B cell (primary cell): ENCODE measurements at regions not wholly inside any gene's neighbourhood (a gene's known extent, or its start where the extent isn't known, plus 50 kb on each side); places are given as distances from the start of the nearest gene placed in this dataset.

ENCODE experiments used
- ATAC-seq: fragments of 200-7000 bp; cut with Tn5 transposase; one replicate; pipeline ENCODE4 v1.10.0; 2021; ENCODE audit warnings: low read depth, mild to moderate bottlenecking, moderate number of reproducible peaks, moderate library complexity
- CTCF ChIA-PET: fragments of 350-600 bp; sonication (Branson Sonifier 250); formaldehyde crosslinking; loops from one replicate; lab custom pipeline; 2021; ENCODE audit warnings: antibody characterized with exemption, inconsistent platforms; lab: Charles Lee
- POLR2A ChIA-PET: fragments of 350-600 bp; sonication (Branson Sonifier 250); formaldehyde crosslinking; loops from one replicate; lab custom pipeline; 2021; ENCODE audit warnings: antibody characterized with exemption; lab: Charles Lee
- DNase-seq: peaks from one replicate; pipeline ENCODE4 v3.0.0; 2013
- H2AFZ ChIP-seq: 2 replicates; pipeline ENCODE4 v1.6.1; 2012; ENCODE audit warnings: mild to moderate bottlenecking, low read depth, low read length; ENCODE audit not compliant: insufficient read depth, poor library complexity, severe bottlenecking
- H3K27ac ChIP-seq, 2 donors: 1 replicate in 1 of 2; 2 replicates in 1 of 2; pipeline ENCODE4 v1.5.1; 2012 to 2013; ENCODE audit warnings: low read length in 2 of 2, mild to moderate bottlenecking in 2 of 2, moderate library complexity in 1 of 2
- H3K27me3 ChIP-seq, 4 experiments: fragments of 200-600 bp in 1 of 4; sonication (generic) in 1 of 4; replicated peaks in 1 of 4; 1 replicate in 2 of 4; 2 replicates in 2 of 4; pipeline versions ENCODE4 v1.6.1 to v1.7.0; 2013 to 2016; ENCODE audit warnings: low read length in 3 of 4, mild to moderate bottlenecking in 2 of 4, mixed read lengths in 1 of 4, moderate library complexity in 1 of 4; ENCODE audit not compliant: insufficient read depth in 4 of 4, control insufficient read depth in 3 of 4; ENCODE audit errors: control extremely low read depth in 1 of 4
- H3K36me3 ChIP-seq, 2 experiments: replicated peaks in 1 of 2; 1 replicate in 1 of 2; 2 replicates in 1 of 2; pipeline versions ENCODE4 v1.6.1 to v1.7.1; 2013; ENCODE audit warnings: low read length in 1 of 2; ENCODE audit not compliant: insufficient read depth in 2 of 2, control insufficient read depth in 1 of 2; ENCODE audit errors: control extremely low read depth in 1 of 2, extremely low read depth in 1 of 2
- H3K4me1 ChIP-seq, 2 donors: fragments of 200-600 bp in 1 of 2; sonication (generic) in 1 of 2; 1 replicate in 1 of 2; 2 replicates in 1 of 2; pipeline versions ENCODE4 v1.5.1 to v1.6.1; 2013 to 2017; ENCODE audit warnings: low read length in 2 of 2; ENCODE audit not compliant: control insufficient read depth in 2 of 2, insufficient read depth in 2 of 2
- H3K4me2 ChIP-seq: replicated peaks from 2 replicates; pipeline ENCODE3; 2012; ENCODE audit warnings: mild to moderate bottlenecking, low read depth, low read length; ENCODE audit not compliant: poor library complexity, severe bottlenecking
- H3K4me3 ChIP-seq, 5 experiments: fragments of 200-600 bp in 1 of 5; sonication (generic) in 1 of 5; 1 replicate in 3 of 5; 2 replicates in 2 of 5; pipeline versions ENCODE4 v1.5.1 to v1.7.0; 2011 to 2016; ENCODE audit warnings: low read length in 4 of 5, mild to moderate bottlenecking in 4 of 5, low read depth in 2 of 5, control low read depth in 1 of 5, moderate library complexity in 1 of 5; ENCODE audit not compliant: insufficient read depth in 1 of 5; ENCODE audit errors: control extremely low read depth in 1 of 5, extremely low read depth in 1 of 5
- H3K79me2 ChIP-seq: fragments of 200-600 bp; sonication (generic); one replicate; pipeline ENCODE4 v1.6.0; 2016; ENCODE audit warnings: low read length; ENCODE audit not compliant: control insufficient read depth, insufficient read depth
- H3K9ac ChIP-seq: fragments of 200-600 bp; sonication (generic); 2 replicates; pipeline ENCODE4 v1.6.1; 2017; ENCODE audit warnings: mild to moderate bottlenecking, low read length, moderate library complexity
- H3K9me3 ChIP-seq, 3 donors: one replicate each; pipeline versions ENCODE4 v1.6.1 to v1.7.1; 2013; ENCODE audit warnings: low read length in 2 of 3; ENCODE audit not compliant: control insufficient read depth in 2 of 3, insufficient read depth in 1 of 3; ENCODE audit errors: control extremely low read depth in 1 of 3
- H4K20me1 ChIP-seq: 2 replicates; pipeline ENCODE4 v1.6.0; 2012; ENCODE audit warnings: mild to moderate bottlenecking, low read length; ENCODE audit not compliant: insufficient read depth, control insufficient read depth, poor library complexity, severe bottlenecking
- H3K27ac Mint-ChIP-seq: one replicate; pipeline ENCODE4 v1.8.0; 2021; ENCODE audit warnings: mixed read lengths
- H3K27me3 Mint-ChIP-seq: one replicate; pipeline ENCODE4 v1.8.0; 2021; ENCODE audit warnings: mixed read lengths
- H3K4me1 Mint-ChIP-seq: one replicate; pipeline ENCODE4 v1.8.0; 2021; ENCODE audit warnings: mixed read lengths
- H3K4me3 Mint-ChIP-seq: one replicate; pipeline ENCODE4 v1.8.0; 2021; ENCODE audit warnings: mixed read lengths
- H3K9me3 Mint-ChIP-seq: one replicate; pipeline ENCODE4 v1.8.0; 2022; ENCODE audit warnings: mixed read lengths; ENCODE audit not compliant: insufficient read depth
- EZH2 ChIP-seq: IDR thresholded peaks from 2 replicates; pipeline ENCODE4 v1.6.1; 2012; ENCODE audit warnings: borderline replicate concordance, low read depth, mild to moderate bottlenecking, moderate library complexity, low read length; ENCODE audit not compliant: insufficient read depth, poor library complexity, severe bottlenecking
- WGBS: methylation state at CpG from one replicate; pipeline ENCODE4 v1.1.5; 2013; ENCODE audit warnings: missing lambda C conversion rate; ENCODE audit not compliant: insufficient coverage; 5-methylcytosine and 5-hydroxymethylcytosine counted together
- intact Hi-C: fragments of 100-400 bp; cut with micrococcal nuclease; formaldehyde crosslinking; loops from one replicate; pipeline ENCODE4 v1.10.0; 2022
- TF ChIP-seq, protein P1 (sequence below): fragments of 200-600 bp; IDR thresholded peaks from one replicate; pipeline ENCODE4 v1.8.0; 2022; ENCODE audit warnings: antibody characterized with exemption, mild to moderate bottlenecking

DNA sequence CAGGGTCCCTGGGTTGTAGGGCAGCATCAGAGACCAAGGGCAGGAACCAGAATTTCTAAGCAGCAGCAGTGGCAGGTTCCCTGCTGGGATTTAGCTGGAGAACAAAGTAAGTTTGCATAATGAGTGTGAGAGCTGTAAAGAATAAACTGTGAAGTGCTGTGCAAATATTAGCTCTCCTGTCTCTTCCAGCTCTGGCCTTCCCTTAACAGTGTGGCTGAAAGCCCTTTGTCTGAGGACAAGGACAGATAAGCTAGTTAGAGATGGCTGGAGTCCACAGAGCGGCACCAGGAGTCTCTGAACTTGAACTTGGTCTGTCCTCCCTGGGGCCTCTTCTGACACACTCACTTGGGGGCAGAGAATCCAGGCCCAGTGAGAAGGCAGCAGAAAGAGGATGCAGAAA lies 98.2 kb upstream of the WSCD1 start:
- peaks cover 0 to 6% (median 2%) of the 10 kb centered on the region in 3 donors for H3K9me3 ChIP-seq
- CTCF ChIA-PET = no interaction called here
- ATAC-seq (no peak), DNase-seq (no peak)
- no peak overlapping the region for H3K27ac ChIP-seq
- H3K9ac ChIP-seq = no peak overlapping the region
- no peaks in the 10 kb centered on the region for H3K79me2 ChIP-seq
- POLR2A ChIA-PET = no interaction called here
- no peak overlapping the region for H3K4me3 Mint-ChIP-seq
- H3K27ac Mint-ChIP-seq = no peak overlapping the region
- H3K4me1 ChIP-seq = no peaks in the 10 kb centered on the region
- no peaks in the 10 kb centered on the region for H4K20me1 ChIP-seq
- H3K27me3 ChIP-seq = no peaks in the 10 kb centered on the region
- H3K36me3 ChIP-seq = no peaks in the 10 kb centered on the region
- H3K4me2 ChIP-seq = no peak overlapping the region
- intact Hi-C loops = no loop called here
- peaks cover 23% of the 10 kb centered on the region for H3K27me3 Mint-ChIP-seq
- H3K4me1 Mint-ChIP-seq = no peaks in the 10 kb centered on the region
- H2AFZ ChIP-seq = no peak overlapping the region
- peaks cover 15% of the 10 kb centered on the region for H3K9me3 Mint-ChIP-seq
- H3K4me3 ChIP-seq = no peak overlapping the region
- 88% methylated on average over 1 of the region's 1 CpG for WGBS
- TF ChIP-seq, protein P1, sequence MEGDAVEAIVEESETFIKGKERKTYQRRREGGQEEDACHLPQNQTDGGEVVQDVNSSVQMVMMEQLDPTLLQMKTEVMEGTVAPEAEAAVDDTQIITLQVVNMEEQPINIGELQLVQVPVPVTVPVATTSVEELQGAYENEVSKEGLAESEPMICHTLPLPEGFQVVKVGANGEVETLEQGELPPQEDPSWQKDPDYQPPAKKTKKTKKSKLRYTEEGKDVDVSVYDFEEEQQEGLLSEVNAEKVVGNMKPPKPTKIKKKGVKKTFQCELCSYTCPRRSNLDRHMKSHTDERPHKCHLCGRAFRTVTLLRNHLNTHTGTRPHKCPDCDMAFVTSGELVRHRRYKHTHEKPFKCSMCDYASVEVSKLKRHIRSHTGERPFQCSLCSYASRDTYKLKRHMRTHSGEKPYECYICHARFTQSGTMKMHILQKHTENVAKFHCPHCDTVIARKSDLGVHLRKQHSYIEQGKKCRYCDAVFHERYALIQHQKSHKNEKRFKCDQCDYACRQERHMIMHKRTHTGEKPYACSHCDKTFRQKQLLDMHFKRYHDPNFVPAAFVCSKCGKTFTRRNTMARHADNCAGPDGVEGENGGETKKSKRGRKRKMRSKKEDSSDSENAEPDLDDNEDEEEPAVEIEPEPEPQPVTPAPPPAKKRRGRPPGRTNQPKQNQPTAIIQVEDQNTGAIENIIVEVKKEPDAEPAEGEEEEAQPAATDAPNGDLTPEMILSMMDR = no peak
- no peak for TF ChIP-seq EZH2

DNA sequence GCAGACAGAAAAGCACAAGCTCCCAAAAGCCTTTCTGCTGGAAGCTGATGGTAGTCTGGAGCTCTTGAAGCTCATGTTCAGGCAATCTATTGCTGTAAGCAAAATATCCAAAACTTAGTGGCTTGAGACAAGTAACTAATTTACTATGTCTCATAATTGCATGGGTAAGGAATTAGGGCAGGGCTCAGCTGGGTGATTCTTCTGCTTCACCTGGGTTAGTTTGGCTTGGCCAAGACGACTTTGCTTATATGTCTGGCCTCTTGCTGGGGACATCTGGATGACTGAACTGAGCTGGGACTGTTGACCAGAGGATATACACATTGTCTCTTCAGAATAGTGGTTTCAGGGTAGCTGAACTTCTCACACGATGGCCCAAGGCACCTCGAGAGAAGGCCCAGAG lies 96.8 kb upstream of the WSCD1 start:
- peaks cover 16% of the 10 kb centered on the region for H3K27me3 Mint-ChIP-seq
- ChIA-PET POLR2A (no interaction called here), CTCF (no interaction called here)

More for the DNA sequence above, 96.8 kb upstream of the WSCD1 start:
- Histone ChIP-seq H3K27ac (no peak overlapping the region), H3K27me3 (no peaks in the 10 kb centered on the region), H3K9me3 (peaks cover 0 to 3% (median 2%) of the 10 kb centered on the region in 3 donors), H3K4me3 (no peak overlapping the region), H2AFZ (no peak overlapping the region), H3K79me2 (no peaks in the 10 kb centered on the region), H3K9ac (no peak overlapping the region), H3K36me3 (no peaks in the 10 kb centered on the region), H3K4me2 (no peak overlapping the region), H3K4me1 (no peaks in the 10 kb centered on the region), H4K20me1 (no peaks in the 10 kb centered on the region)
- no peak for ATAC-seq
- 87% methylated on average over 3 of the region's 3 CpGs for WGBS
- Mint-ChIP-seq H3K27ac (no peak overlapping the region), H3K4me3 (no peak overlapping the region), H3K9me3 (peaks cover 8% of the 10 kb centered on the region), H3K4me1 (no peaks in the 10 kb centered on the region)
- no peak for DNase-seq
- TF ChIP-seq, protein P1 = no peak
- TF ChIP-seq EZH2 = no peak
- intact Hi-C loops = no loop called here
